ENCODE measurements at regions not wholly inside any gene's neighbourhood (a gene's known extent, or its start where the extent isn't known, plus 50 kb on each side); places are given as distances from the start of the nearest gene placed in this dataset.
"Not testable (repeated sequence)": the region's sequence is repeated elsewhere in the genome, so short reads cannot be mapped to it uniquely, and the experiment has no call there.

GRCh38 chr4:154039435-154040343 lies 250.8 kb upstream of the SFRP2 start:
- no peak for ATAC-seq
- DNase-seq (ENCODE audit: missing footprints), result no peak
- intact Hi-C loops (cut with DNase I), result no loop called here

- DNase-seq (ENCODE audit: missing footprints) (no peak), ATAC-seq (no peak)
- intact Hi-C loops (cut with DNase I), result no loop called here
Observed at GRCh38 chr4:154036856-154037255, 248.0 kb upstream of the SFRP2 start.

GRCh38 chr4:154035341-154035740 lies 246.5 kb upstream of the SFRP2 start:
- ATAC-seq (no peak), DNase-seq (ENCODE audit: missing footprints) (no peak)
- intact Hi-C loops (cut with DNase I), result no loop called here

GRCh38 chr4:154033921-154034320 lies 245.0 kb upstream of the SFRP2 start:
- intact Hi-C loops (cut with DNase I), result no loop called here
- ATAC-seq (no peak), DNase-seq (ENCODE audit: missing footprints) (no peak)

- ATAC-seq (no peak), DNase-seq (ENCODE audit: missing footprints) (no peak)
- intact Hi-C loops (cut with DNase I), result no loop called here
Observed at GRCh38 chr4:154032914-154033313, 244.0 kb upstream of the SFRP2 start.

GRCh38 chr4:154030746-154031145 lies 241.9 kb upstream of the SFRP2 start:
- no peak for DNase-seq (ENCODE audit: missing footprints)
- ATAC-seq, result no peak
- intact Hi-C loops (cut with DNase I), result no loop called here

- intact Hi-C loops (cut with DNase I), result no loop called here
- no peak for ATAC-seq
- DNase-seq (ENCODE audit: missing footprints), result no peak
Observed at GRCh38 chr4:154030152-154030551, 241.3 kb upstream of the SFRP2 start.

- DNase-seq (ENCODE audit: missing footprints) (no peak), ATAC-seq (no peak)
- intact Hi-C loops (cut with DNase I), result no loop called here
Observed at GRCh38 chr4:154029171-154029570, 240.3 kb upstream of the SFRP2 start.

- ATAC-seq (no peak), DNase-seq (ENCODE audit: missing footprints) (no peak)
- intact Hi-C loops (cut with DNase I), result no loop called here
Observed at GRCh38 chr4:154025110-154025509, 236.2 kb upstream of the SFRP2 start.

- no peak for DNase-seq (ENCODE audit: missing footprints)
- intact Hi-C loops (cut with DNase I), result loop anchor here (5.0 kb wide), 1 partner anchor 237 kb away; the partner anchor contains the start of gene SFRP2
- no peak for ATAC-seq
Observed at GRCh38 chr4:154024097-154024694, 235.3 kb upstream of the SFRP2 start.

- not testable (repeated sequence) for DNase-seq (ENCODE audit: missing footprints); ATAC-seq
- intact Hi-C loops (cut with DNase I), result loop anchor here (5.0 kb wide), 1 partner anchor 236 kb away; the partner anchor contains the start of gene SFRP2
Observed at GRCh38 chr4:154023671-154024070, 234.8 kb upstream of the SFRP2 start.

- ATAC-seq, result no peak
- intact Hi-C loops (cut with DNase I), result loop anchor here (5.0 kb wide), 1 partner anchor 233 kb away; the partner anchor contains the start of gene SFRP2
- DNase-seq (ENCODE audit: missing footprints), result no peak
Observed at GRCh38 chr4:154019811-154020210, 230.9 kb upstream of the SFRP2 start.

- intact Hi-C loops (cut with DNase I), result no loop called here
- no peak for ATAC-seq
Observed at GRCh38 chr4:154018659-154019058, 229.8 kb upstream of the SFRP2 start.

GRCh38 chr4:154015578-154015977 lies 226.7 kb upstream of the SFRP2 start:
- no peak for ATAC-seq
- intact Hi-C loops (cut with DNase I), result no loop called here

More at GRCh38 chr4:154018659-154019058, 229.8 kb upstream of the SFRP2 start:
- no peak for DNase-seq (ENCODE audit: missing footprints)

GRCh38 chr4:154014407-154015321 lies 225.8 kb upstream of the SFRP2 start:
- intact Hi-C loops (cut with DNase I), result no loop called here
- DNase-seq (ENCODE audit: missing footprints), result no peak
- ATAC-seq, result no peak

More at GRCh38 chr4:154015578-154015977, 226.7 kb upstream of the SFRP2 start:
- DNase-seq (ENCODE audit: missing footprints), result no peak

GRCh38 chr4:154013576-154013975 lies 224.7 kb upstream of the SFRP2 start:
- intact Hi-C loops (cut with DNase I), result no loop called here

GRCh38 chr4:154010371-154010770 lies 221.5 kb upstream of the SFRP2 start:
- intact Hi-C loops (cut with DNase I), result no loop called here
- DNase-seq (ENCODE audit: missing footprints) (no peak), ATAC-seq (no peak)

More at GRCh38 chr4:154013576-154013975, 224.7 kb upstream of the SFRP2 start:
- ATAC-seq (no peak), DNase-seq (ENCODE audit: missing footprints) (no peak)

- DNase-seq (ENCODE audit: missing footprints) (no peak), ATAC-seq (no peak)
- intact Hi-C loops (cut with DNase I), result no loop called here
Observed at GRCh38 chr4:154009788-154010187, 220.9 kb upstream of the SFRP2 start.

GRCh38 chr4:154009191-154009590 lies 220.3 kb upstream of the SFRP2 start:
- DNase-seq (ENCODE audit: missing footprints) (no peak), ATAC-seq (no peak)
- intact Hi-C loops (cut with DNase I), result no loop called here
